Astrocyte of the spinal cord (primary cell): ENCODE measurements at regions not wholly inside any gene's neighbourhood (a gene's known extent, or its start where the extent isn't known, plus 50 kb on each side); places are given as distances from the start of the nearest gene placed in this dataset.

Source experiments
- DNase-seq: peaks from one replicate; pipeline ENCODE4 v3.0.0; 2011; ENCODE audit warnings: low read depth, low spot score
- H3K4me3 ChIP-seq: 2 replicates; pipeline ENCODE4 v1.5.1; 2011; ENCODE audit warnings: low read depth, mild to moderate bottlenecking, low read length, moderate library complexity
- in situ Hi-C: cut with HindIII; loops from 2 replicates; pipeline ENCODE4 v1.10.0; 2017; ENCODE audit warnings: low sequenced_read_pairs
- TF ChIP-seq, protein P1 (sequence below): IDR thresholded peaks from 2 replicates; pipeline ENCODE4 v1.5.1; 2012; ENCODE audit warnings: low read depth, mild to moderate bottlenecking, low read length, inconsistent platforms

- no peak for DNase-seq
- TF ChIP-seq, protein P1, sequence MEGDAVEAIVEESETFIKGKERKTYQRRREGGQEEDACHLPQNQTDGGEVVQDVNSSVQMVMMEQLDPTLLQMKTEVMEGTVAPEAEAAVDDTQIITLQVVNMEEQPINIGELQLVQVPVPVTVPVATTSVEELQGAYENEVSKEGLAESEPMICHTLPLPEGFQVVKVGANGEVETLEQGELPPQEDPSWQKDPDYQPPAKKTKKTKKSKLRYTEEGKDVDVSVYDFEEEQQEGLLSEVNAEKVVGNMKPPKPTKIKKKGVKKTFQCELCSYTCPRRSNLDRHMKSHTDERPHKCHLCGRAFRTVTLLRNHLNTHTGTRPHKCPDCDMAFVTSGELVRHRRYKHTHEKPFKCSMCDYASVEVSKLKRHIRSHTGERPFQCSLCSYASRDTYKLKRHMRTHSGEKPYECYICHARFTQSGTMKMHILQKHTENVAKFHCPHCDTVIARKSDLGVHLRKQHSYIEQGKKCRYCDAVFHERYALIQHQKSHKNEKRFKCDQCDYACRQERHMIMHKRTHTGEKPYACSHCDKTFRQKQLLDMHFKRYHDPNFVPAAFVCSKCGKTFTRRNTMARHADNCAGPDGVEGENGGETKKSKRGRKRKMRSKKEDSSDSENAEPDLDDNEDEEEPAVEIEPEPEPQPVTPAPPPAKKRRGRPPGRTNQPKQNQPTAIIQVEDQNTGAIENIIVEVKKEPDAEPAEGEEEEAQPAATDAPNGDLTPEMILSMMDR, result no peak
- no peak overlapping the region for H3K4me3 ChIP-seq
- in situ Hi-C loops, result no loop called here
Measured at GRCh38 chr11:127059750-127060149, 59.2 kb upstream of the KIRREL3 start.

DNA sequence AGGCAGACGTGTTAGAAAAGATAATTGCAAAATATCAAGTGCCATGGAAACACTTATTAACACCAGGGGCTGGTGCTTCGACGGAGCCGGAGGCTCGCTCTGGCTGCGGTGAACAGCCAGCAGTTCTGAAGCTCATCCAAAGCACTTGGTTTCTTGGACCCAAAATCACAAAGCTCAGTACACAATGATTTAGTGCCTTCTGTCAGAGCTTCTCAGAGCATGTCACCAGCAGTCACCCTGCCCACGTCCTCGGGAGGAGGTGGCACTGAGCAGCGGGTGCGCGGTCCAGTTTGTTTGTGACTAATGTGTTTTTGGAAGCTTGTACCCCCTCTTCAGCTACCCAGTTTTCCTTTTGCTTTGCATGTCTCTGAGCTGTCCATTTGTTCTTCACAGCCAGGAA lies 58.7 kb upstream of the KIRREL3 start:
- in situ Hi-C loops, result no loop called here
- no peak for DNase-seq
- TF ChIP-seq, protein P1, result no peak
- H3K4me3 ChIP-seq, result no peak overlapping the region

DNA sequence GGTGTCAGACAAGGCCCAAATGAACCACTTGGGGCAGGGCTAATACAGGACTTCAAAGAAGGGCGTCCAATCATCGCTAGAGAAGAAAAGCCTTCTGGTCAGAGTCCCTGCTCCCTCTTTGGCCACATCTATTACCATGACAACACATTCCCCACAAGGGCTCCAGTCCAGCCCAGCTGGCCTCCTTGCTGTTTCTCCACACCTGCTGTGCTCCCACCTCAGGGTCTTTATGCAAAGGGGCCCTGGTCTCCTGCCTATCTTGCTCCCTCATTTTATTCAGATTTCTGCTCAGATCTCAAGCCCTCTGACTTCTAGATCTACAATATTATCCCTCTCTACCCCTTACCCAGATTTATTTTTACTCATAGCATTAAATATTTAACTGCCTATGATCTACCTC lies 58.0 kb upstream of the KIRREL3 start:
- in situ Hi-C loops, result no loop called here
- DNase-seq, result no peak
- TF ChIP-seq, protein P1, result no peak
- no peak overlapping the region for H3K4me3 ChIP-seq

DNA sequence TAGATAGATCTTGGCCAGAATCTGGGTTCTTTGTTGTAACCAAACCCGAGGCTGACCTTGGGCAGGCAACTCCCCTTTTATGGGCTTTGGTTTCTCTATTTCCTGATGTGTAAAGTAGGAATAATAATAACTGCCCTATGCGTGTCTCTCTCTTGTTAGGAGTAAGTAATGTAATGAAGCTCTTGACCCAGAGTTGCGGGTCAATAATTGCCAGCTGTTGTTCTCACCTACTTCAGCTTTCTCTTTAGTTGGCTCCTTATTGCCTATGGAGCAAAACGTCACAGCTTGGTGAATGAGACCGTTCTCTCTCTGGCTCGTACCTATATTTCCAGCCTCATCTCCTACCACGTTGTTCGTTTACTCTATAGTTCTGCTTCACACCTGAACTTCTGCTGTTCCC lies 56.6 kb upstream of the KIRREL3 start:
- TF ChIP-seq, protein P1, result no peak
- in situ Hi-C loops, result no loop called here
- DNase-seq, result no peak
- no peak overlapping the region for H3K4me3 ChIP-seq

DNA sequence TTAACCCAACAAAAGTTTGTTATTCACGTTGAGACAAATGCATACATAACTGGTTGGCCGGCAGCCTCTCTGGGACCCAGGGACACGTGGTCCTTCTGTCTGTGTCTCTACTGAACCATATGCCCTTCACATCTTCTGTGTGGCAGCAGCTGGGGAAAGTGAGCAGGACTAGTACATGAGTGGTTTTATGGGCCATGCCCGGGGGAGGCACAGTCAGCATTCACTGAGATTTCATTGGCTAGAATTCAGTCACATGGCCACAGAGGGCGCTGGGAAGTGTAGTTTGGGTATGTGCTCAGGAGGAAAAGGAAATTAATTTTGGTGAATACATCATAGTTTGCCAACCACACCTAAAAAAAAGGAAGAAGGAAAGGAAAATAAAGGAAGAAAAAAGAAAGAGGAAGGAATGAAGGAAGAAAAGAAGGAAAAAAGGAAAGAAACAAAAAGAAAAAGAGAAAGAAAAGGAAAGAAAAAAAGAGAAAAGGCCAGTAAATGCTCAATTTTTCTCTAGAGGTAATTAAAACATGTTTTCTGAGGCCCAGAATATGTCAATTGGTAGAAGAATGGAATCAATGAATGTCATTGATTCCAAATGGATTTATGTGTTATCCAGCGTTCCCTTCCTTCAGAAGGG lies 55.9 kb upstream of the KIRREL3 start:
- DNase-seq, result no peak
- H3K4me3 ChIP-seq, result no peak overlapping the region
- TF ChIP-seq, protein P1, result no peak
- in situ Hi-C loops, result no loop called here

DNA sequence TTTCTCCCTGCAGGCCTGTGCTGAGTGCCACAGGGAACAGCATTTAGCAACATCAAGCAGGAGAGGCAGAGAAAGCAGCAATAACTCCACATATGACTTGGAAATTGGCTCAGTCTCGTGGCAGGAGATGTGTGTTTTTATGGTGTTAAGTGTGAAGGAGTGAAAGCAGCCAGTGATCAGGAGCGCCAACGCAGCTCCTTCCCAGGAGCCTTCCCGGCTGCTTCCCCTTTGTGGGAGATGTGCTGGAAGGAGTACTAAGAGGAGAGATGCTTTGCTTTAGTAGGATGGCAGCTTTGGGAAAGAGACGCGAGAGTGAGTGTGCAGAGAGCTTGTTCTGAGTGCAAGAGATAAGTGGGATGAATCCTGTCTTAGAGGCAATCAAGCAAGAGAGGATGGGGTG lies 54.7 kb upstream of the KIRREL3 start:
- H3K4me3 ChIP-seq, result no peak overlapping the region
- in situ Hi-C loops, result no loop called here
- TF ChIP-seq, protein P1, result no peak
- DNase-seq, result no peak
